T-helper 17 cell (primary cell): ENCODE measurements at regions not wholly inside any gene's neighbourhood (a gene's known extent, or its start where the extent isn't known, plus 50 kb on each side); places are given as distances from the start of the nearest gene placed in this dataset.

Experiments used
- ATAC-seq: fragments of 150-1000 bp; cut with Tn5 transposase; 2 replicates; pipeline ENCODE4 v1.10.0; 2021; ENCODE audit warnings: mild to moderate bottlenecking, moderate library complexity
- DNase-seq, 3 donors: peaks; one replicate each; pipeline versions ENCODE4 v3.0.0 to v3.0.0-alpha.2; 2020 to 2021
- H3K9me3 ChIP-seq: one replicate; pipeline ENCODE4 v1.7.0; 2013; ENCODE audit warnings: low read length, mild to moderate bottlenecking; ENCODE audit not compliant: control insufficient read depth, poor library complexity, severe bottlenecking
- H3K27ac Mint-ChIP-seq: one replicate; pipeline ENCODE4 v1.8.0; 2022; ENCODE audit warnings: mild to moderate bottlenecking, moderate library complexity, mixed read lengths
- H3K27me3 Mint-ChIP-seq: one replicate; pipeline ENCODE4 v1.8.0; 2022; ENCODE audit warnings: mixed read lengths
- H3K36me3 Mint-ChIP-seq: one replicate; pipeline ENCODE4 v1.8.0; 2022; ENCODE audit warnings: low read depth, mixed read lengths
- H3K4me1 Mint-ChIP-seq: one replicate; pipeline ENCODE4 v1.8.0; 2022; ENCODE audit warnings: mild to moderate bottlenecking, mixed read lengths
- H3K4me3 Mint-ChIP-seq: one replicate; pipeline ENCODE4 v1.8.0; 2022; ENCODE audit warnings: mild to moderate bottlenecking, moderate library complexity, mixed read lengths

- no peak overlapping the region for H3K27ac Mint-ChIP-seq
- H3K9me3 ChIP-seq = no peaks in the 10 kb centered on the region
- peaks cover 2% of the 10 kb centered on the region for H3K36me3 Mint-ChIP-seq
- H3K4me3 Mint-ChIP-seq = no peak overlapping the region
- DNase-seq (peak; percentile 51 to 67 (median 54)), ATAC-seq (peak; percentile 83)
- peaks cover 10% of the 10 kb centered on the region for H3K27me3 Mint-ChIP-seq
- peaks cover 2% of the 10 kb centered on the region for H3K4me1 Mint-ChIP-seq
These were observed 295.1 kb upstream of the PLET1 start for GRCh38 chr11:112555491-112556364.

DNA sequence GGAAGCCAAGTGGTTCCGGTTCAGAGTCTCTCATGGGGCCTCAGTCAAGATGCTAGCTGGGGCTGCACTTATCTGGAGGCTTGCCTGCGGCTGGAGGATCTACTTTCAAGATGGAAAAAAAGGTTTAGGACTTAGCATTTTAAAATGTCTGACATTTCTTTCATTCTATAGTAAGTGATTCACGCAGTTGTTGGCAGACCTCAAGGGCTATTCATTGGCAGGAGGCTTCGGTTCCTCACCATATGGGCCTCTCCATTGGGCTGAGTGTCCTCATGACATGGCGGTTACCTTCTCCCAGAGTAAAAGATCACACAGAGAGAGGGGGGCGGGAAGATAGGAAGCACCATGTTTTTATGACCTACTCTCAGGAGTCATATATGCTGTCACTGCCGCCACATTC is 298.0 kb upstream of the PLET1 start:
- H3K27me3 Mint-ChIP-seq = peaks cover 13% of the 10 kb centered on the region
- ATAC-seq (no peak), DNase-seq (no peak)
- H3K4me3 Mint-ChIP-seq = no peak overlapping the region
- H3K36me3 Mint-ChIP-seq = no peaks in the 10 kb centered on the region
- H3K27ac Mint-ChIP-seq = peak overlapping the region; percentile 81
- peaks cover 2% of the 10 kb centered on the region for H3K4me1 Mint-ChIP-seq
- no peaks in the 10 kb centered on the region for H3K9me3 ChIP-seq

DNA sequence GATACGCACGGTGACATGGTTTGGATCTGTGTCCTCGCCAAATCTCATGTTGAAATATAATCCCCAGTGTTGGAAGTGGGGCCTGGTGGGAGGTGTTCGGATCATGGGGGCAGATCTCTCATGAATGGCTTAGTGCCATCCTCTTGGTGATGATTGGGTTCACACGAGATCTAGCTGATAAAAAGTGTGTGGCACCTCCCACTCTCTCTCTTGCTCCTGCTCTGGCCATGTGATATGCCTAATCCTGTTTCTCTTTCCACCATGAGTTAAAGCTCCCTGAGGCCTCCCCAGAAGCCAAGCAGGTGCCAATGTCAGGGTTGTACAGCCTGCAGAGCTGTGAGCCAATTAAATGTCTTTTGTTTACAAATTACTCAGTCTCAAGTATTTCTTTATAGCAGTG is 303.1 kb upstream of the PLET1 start:
- H3K4me3 Mint-ChIP-seq = no peak overlapping the region
- DNase-seq (no peak), ATAC-seq (no peak)
- peaks cover 44% of the 10 kb centered on the region for H3K27me3 Mint-ChIP-seq
- H3K4me1 Mint-ChIP-seq = no peaks in the 10 kb centered on the region
- H3K9me3 ChIP-seq = no peaks in the 10 kb centered on the region
- H3K36me3 Mint-ChIP-seq = no peaks in the 10 kb centered on the region
- no peak overlapping the region for H3K27ac Mint-ChIP-seq

DNA sequence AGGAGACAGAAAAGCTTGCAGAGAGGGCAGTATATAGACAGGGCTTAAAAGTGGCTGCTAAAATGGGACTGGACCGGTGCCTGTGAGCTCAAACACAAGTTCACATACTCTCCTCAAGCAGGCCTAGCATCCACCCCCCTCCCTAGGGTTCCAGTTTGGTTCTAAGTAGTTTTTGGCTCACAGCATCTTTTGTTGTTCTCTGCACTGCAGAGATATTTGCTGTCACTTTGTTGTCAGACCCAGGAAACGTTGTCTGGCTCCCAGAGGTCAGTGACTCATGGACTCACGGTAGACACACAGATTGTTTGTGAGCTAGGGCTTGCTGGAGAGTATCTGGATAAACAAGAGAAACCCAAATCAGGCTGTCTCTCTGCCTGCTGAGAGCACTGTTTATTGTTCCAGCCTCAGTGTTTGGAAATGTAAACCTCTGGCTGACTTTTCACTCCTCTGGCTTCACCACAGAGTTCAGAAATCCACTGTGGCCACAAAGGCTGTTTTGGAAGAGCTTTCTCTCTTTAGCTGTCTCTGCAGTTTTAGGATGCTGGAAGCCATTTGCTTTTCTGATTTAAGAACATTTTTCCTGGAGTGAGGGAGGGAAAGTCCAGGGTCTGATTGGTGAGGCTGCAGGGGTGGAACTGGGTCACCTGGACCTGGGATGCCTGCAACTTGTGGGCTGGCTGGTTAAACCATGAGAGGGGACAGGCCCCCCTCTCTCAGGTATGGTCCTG is 303.7 kb upstream of the PLET1 start:
- Mint-ChIP-seq H3K4me3 (no peak overlapping the region), H3K27me3 (peaks cover 50% of the 10 kb centered on the region), H3K4me1 (no peaks in the 10 kb centered on the region), H3K36me3 (no peaks in the 10 kb centered on the region), H3K27ac (no peak overlapping the region)
- ATAC-seq (no peak), DNase-seq (no peak)
- no peaks in the 10 kb centered on the region for H3K9me3 ChIP-seq

GRCh38 chr11:112565551-112565950 is 304.9 kb upstream of the PLET1 start:
- no peaks in the 10 kb centered on the region for H3K4me1 Mint-ChIP-seq
- no peak overlapping the region for H3K27ac Mint-ChIP-seq
- peaks cover 58% of the 10 kb centered on the region for H3K27me3 Mint-ChIP-seq
- no peaks in the 10 kb centered on the region for H3K36me3 Mint-ChIP-seq
- no peaks in the 10 kb centered on the region for H3K9me3 ChIP-seq
- DNase-seq (no peak), ATAC-seq (no peak)
- no peak overlapping the region for H3K4me3 Mint-ChIP-seq

DNA sequence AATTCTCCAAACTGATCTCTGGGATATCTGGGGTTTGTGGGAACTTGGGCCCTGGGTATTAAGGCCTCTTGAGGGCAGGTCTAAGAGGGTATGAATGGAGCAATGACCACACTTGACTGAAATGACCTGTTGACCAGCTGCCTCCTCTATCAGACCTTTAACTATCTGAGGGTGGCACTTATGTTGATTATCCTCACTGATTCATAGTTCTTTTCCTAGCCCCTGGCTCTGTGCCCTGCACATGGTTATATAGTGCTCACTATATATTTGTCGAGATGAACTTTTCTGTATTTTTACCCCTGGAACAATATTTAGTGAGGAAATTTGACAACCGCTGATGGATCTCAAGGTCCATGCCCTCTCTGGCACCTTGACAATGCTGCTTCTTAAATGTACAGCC is 305.5 kb upstream of the PLET1 start:
- ATAC-seq = no peak
- H3K27me3 Mint-ChIP-seq = peaks cover 61% of the 10 kb centered on the region
- H3K4me3 Mint-ChIP-seq = no peak overlapping the region
- H3K4me1 Mint-ChIP-seq = no peaks in the 10 kb centered on the region
- no peak for DNase-seq
- H3K9me3 ChIP-seq = no peaks in the 10 kb centered on the region
- H3K36me3 Mint-ChIP-seq = no peaks in the 10 kb centered on the region
- H3K27ac Mint-ChIP-seq = no peak overlapping the region

DNA sequence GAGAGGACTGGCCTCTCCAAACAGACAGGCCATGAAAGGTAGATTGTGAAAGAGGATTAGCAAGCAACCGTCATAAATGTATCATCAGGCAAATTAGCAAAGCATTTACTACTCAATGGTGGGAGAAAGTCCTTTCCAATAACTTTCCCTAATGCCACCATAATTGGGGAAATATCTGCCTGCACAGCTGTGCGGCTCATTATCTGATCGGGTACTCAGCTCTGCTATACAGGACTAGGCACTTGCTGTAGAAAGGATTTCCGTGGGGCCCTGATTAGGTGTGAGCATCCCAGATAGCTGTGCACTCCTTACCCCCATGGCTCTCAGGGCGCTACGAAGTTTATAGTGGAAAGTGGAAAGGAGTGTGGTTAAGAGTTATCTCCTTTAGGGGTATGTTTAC is 309.7 kb upstream of the PLET1 start:
- H3K4me3 Mint-ChIP-seq = no peak overlapping the region
- H3K27ac Mint-ChIP-seq = no peak overlapping the region
- no peaks in the 10 kb centered on the region for H3K36me3 Mint-ChIP-seq
- no peak for ATAC-seq
- DNase-seq = no peak
- no peaks in the 10 kb centered on the region for H3K9me3 ChIP-seq
- no peaks in the 10 kb centered on the region for H3K4me1 Mint-ChIP-seq
- H3K27me3 Mint-ChIP-seq = peaks cover 59% of the 10 kb centered on the region

DNA sequence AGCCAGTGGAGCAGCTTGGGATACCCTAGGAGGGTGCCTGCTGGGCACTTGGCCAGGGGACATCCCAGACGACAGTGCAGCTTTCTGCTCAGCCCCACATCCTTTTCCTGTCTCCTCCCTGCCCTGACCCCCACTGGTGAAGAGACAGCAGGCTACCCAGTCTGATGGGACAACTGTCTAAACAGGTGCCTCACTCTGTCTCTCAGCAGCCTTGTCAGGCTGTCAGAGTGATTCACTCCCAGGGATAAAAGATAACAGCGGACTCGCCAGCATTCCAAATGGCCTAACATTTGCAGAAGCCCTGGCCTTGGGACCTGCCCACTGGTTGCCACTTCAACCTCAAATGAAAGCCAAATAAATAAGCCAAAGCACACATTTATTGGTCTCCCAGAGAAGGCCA is 318.6 kb upstream of the PLET1 start:
- peaks cover 19% of the 10 kb centered on the region for H3K27me3 Mint-ChIP-seq
- DNase-seq (no peak), ATAC-seq (no peak)
- no peaks in the 10 kb centered on the region for H3K4me1 Mint-ChIP-seq
- no peaks in the 10 kb centered on the region for H3K9me3 ChIP-seq
- H3K27ac Mint-ChIP-seq = no peak overlapping the region
- H3K4me3 Mint-ChIP-seq = no peak overlapping the region
- H3K36me3 Mint-ChIP-seq = no peaks in the 10 kb centered on the region

GRCh38 chr11:112580864-112581263 is 320.2 kb upstream of the PLET1 start:
- ATAC-seq (no peak), DNase-seq (no peak)
- Mint-ChIP-seq H3K27me3 (peaks cover 29% of the 10 kb centered on the region), H3K27ac (no peak overlapping the region), H3K4me1 (no peaks in the 10 kb centered on the region), H3K36me3 (no peaks in the 10 kb centered on the region), H3K4me3 (no peak overlapping the region)
- H3K9me3 ChIP-seq = no peaks in the 10 kb centered on the region

GRCh38 chr11:112581747-112582146 is 321.1 kb upstream of the PLET1 start:
- DNase-seq (no peak), ATAC-seq (no peak)
- peaks cover 29% of the 10 kb centered on the region for H3K27me3 Mint-ChIP-seq

GRCh38 chr11:112582366-112582765 is 321.7 kb upstream of the PLET1 start:
- H3K4me1 Mint-ChIP-seq = no peaks in the 10 kb centered on the region
- no peak overlapping the region for H3K27ac Mint-ChIP-seq
- H3K9me3 ChIP-seq = no peaks in the 10 kb centered on the region
- no peaks in the 10 kb centered on the region for H3K36me3 Mint-ChIP-seq
- DNase-seq (no peak), ATAC-seq (no peak)
- H3K27me3 Mint-ChIP-seq = peaks cover 29% of the 10 kb centered on the region
- no peak overlapping the region for H3K4me3 Mint-ChIP-seq

More at GRCh38 chr11:112581747-112582146, 321.1 kb upstream of the PLET1 start:
- Mint-ChIP-seq H3K27ac (no peak overlapping the region), H3K4me1 (no peaks in the 10 kb centered on the region), H3K4me3 (no peak overlapping the region), H3K36me3 (no peaks in the 10 kb centered on the region)
- H3K9me3 ChIP-seq = no peaks in the 10 kb centered on the region

DNA sequence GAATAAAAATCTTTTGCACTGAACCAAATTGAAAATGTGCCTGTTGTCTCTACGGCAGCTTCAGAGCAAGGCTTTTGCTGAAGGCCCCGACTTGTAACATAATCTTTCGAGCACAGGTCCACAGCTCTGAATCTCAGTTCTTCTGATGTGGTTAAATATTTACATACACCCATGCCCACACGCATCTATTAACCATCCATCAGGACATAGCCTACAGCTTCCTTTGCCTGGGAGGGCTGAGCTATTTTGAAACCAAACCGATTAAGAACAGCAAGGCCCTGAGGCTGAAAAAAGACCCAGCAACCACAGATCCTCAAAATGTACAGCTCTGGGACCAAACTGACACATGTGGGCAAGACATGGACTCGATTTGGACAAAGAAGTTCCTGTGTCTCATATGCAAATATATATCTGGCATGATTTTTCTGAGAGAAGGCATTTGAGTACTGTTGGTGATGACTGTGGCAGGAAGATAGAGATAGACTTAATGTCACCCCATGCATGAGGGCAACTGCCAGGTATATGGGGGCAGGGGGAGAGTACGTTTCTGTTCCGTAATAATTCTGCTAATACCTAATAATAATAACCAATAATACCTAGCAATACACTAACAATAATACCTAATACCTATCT is 322.7 kb upstream of the PLET1 start:
- H3K9me3 ChIP-seq = no peaks in the 10 kb centered on the region
- Mint-ChIP-seq H3K27me3 (peaks cover 29% of the 10 kb centered on the region), H3K27ac (no peak overlapping the region), H3K36me3 (no peaks in the 10 kb centered on the region), H3K4me1 (peaks cover 3% of the 10 kb centered on the region), H3K4me3 (no peak overlapping the region)
- DNase-seq = no peak
- ATAC-seq = no peak

DNA sequence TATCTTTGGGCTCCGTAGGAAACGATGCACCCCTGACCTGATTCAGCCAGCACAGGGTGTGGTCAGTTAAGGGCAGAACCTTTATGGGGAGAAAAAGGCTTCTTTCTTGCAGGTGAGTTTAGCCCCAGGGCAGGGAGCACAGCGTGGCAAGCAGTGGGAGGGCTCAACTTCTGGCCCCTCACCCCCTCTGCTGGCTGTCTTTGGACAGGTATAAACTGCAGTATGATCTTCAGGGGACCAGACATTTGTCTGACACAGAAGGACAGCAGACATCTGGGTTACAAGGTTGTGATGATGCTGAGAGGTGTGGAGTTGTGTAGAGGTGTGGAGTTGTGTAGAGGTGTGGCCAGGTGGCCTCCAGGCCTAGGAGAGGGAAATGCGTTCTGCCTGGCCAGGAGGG is 324.0 kb upstream of the PLET1 start:
- no peak for ATAC-seq
- H3K4me1 Mint-ChIP-seq = peaks cover 3% of the 10 kb centered on the region
- no peak for DNase-seq
- no peak overlapping the region for H3K4me3 Mint-ChIP-seq
- H3K9me3 ChIP-seq = no peaks in the 10 kb centered on the region
- H3K36me3 Mint-ChIP-seq = no peaks in the 10 kb centered on the region
- H3K27ac Mint-ChIP-seq = no peak overlapping the region
- peaks cover 26% of the 10 kb centered on the region for H3K27me3 Mint-ChIP-seq
